Right lobe of liver (tissue), 4 donors: ENCODE measurements at regions not wholly inside any gene's neighbourhood (a gene's known extent, or its start where the extent isn't known, plus 50 kb on each side); places are given as distances from the start of the nearest gene placed in this dataset.

Experiments used
- CTCF ChIP-seq, 4 donors: fragments of 200-600 bp in 3 of 4; fragments of 450-650 bp in 1 of 4; IDR thresholded peaks; one replicate each; pipeline versions ENCODE4 v1.5.1 to v1.8.0; 2016 to 2022; ENCODE audit warnings: antibody characterized with exemption in 4 of 4, mild to moderate bottlenecking in 2 of 4
- POLR2A ChIP-seq: fragments of 450-650 bp; IDR thresholded peaks from one replicate; pipeline ENCODE4 v1.6.1; 2017; ENCODE audit warnings: antibody characterized with exemption, mild to moderate bottlenecking
- donor health status: DM: no; HTN: no; CAD: no.
- donor health status: DM: no; HTN: no; CAD: no.
- donor health status: DM: no; HTN: yes; CAD: no.

DNA sequence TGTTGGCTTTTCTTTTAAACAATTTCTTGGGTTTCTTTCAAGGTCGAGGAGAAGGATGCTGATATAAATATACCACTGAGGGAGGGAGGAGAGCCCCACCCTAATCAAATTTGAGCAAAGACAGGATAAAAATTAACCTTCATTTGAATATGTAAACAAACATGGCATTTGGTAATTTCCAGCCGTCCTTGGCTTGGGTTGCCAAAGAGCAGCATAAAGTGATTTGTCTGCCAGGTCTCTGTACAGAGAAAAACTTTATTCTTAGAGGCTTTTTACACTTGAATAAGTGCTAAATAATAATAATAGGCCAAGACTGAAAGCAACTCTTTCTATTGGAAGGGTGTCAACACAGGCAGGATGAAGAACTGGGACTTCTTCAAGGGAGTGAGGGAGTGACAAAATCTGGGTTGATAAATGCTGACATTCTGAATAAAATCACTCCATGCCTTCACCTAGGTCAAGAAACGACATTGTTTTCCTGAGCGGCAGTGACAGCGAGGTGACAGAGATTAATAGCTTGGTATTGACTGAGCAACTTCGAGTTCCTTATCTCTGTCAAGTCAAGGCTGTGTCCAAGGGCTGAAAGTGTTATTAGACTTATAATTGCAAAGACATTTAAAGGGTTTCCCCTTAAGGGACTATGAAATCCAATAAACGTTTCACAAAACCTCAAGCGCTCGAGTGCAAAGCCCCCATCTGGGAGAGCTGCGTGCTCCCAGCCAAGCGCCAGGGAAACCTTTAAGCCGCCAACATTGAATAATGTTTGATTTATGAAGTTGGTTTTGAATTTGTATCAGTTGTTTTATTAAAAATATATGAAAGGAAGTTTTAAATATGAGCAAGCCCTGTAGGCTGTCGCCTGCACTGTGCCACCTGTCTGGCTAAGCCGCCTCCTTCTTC lies 269.5 kb upstream of the N4BP1 start:
- TF ChIP-seq CTCF (IDR thresholded peaks at IDR 0.05) (no peak), POLR2A (no peak)
